Activated CD8-positive, alpha-beta T cell treated with anti-CD3 and anti-CD28 coated beads for 36 hours (primary cell): ENCODE measurements at regions not wholly inside any gene's neighbourhood (a gene's known extent, or its start where the extent isn't known, plus 50 kb on each side); places are given as distances from the start of the nearest gene placed in this dataset.

Experiments
- ATAC-seq: fragments of 200-7000 bp; cut with Tn5 transposase; one replicate; pipeline ENCODE4 v1.10.0; 2021; ENCODE audit warnings: mild to moderate bottlenecking, moderate library complexity
- CTCF ChIA-PET: fragments of 350-600 bp; sonication (Branson Sonifier 250); formaldehyde crosslinking; loops from one replicate; lab custom pipeline; 2021; ENCODE audit warnings: antibody characterized with exemption; lab: Charles Lee
- POLR2A ChIA-PET: fragments of 350-600 bp; sonication (Branson Sonifier 250); formaldehyde crosslinking; loops from one replicate; lab custom pipeline; 2021; ENCODE audit warnings: antibody characterized with exemption; lab: Charles Lee
- DNase-seq: peaks from one replicate; pipeline ENCODE4 v3.0.0-alpha.2; 2020
- H3K27ac Mint-ChIP-seq: one replicate; pipeline ENCODE4 v1.8.0; 2021; ENCODE audit warnings: mild to moderate bottlenecking, mixed read lengths
- H3K27me3 Mint-ChIP-seq: one replicate; pipeline ENCODE4 v1.8.0; 2021; ENCODE audit warnings: mixed read lengths
- H3K36me3 Mint-ChIP-seq: one replicate; pipeline ENCODE4 v1.8.0; 2021; ENCODE audit warnings: low read depth, mixed read lengths
- H3K4me1 Mint-ChIP-seq: one replicate; pipeline ENCODE4 v1.8.0; 2021; ENCODE audit warnings: low read depth, mixed read lengths
- H3K4me3 Mint-ChIP-seq: one replicate; pipeline ENCODE4 v1.8.0; 2021; ENCODE audit warnings: mild to moderate bottlenecking, moderate library complexity, mixed read lengths
- H3K9me3 Mint-ChIP-seq: one replicate; pipeline ENCODE4 v1.8.0; 2021; ENCODE audit warnings: mixed read lengths
- intact Hi-C: fragments of 100-400 bp; cut with micrococcal nuclease; formaldehyde crosslinking; loops from one replicate; pipeline ENCODE4 v1.10.0; 2022
- TF ChIP-seq, protein P1 (sequence below): fragments of 200-600 bp; IDR thresholded peaks from one replicate; pipeline ENCODE4 v1.8.0; 2022; ENCODE audit warnings: antibody characterized with exemption, mild to moderate bottlenecking

DNA sequence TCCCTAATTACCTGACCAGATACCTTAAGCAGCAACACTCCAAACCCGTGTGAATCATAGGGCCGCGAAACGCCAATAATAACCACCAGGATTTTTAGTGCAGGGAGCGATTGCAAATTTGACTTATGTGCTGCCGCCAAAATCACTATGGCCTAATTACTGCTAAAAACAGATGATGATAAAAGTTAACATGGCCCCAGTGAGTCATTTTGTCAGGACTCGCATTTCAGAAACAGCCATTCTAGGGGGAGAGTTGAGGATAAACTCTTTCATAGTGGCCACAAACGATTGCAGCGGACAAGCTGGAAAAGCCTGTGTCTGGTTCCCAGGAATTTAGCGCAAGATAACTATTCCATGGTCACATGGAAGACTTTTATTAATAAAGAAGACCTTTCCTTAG is 103.4 kb downstream of the HLX start:
- ChIA-PET POLR2A (no interaction called here), CTCF (no interaction called here)
- TF ChIP-seq, protein P1, sequence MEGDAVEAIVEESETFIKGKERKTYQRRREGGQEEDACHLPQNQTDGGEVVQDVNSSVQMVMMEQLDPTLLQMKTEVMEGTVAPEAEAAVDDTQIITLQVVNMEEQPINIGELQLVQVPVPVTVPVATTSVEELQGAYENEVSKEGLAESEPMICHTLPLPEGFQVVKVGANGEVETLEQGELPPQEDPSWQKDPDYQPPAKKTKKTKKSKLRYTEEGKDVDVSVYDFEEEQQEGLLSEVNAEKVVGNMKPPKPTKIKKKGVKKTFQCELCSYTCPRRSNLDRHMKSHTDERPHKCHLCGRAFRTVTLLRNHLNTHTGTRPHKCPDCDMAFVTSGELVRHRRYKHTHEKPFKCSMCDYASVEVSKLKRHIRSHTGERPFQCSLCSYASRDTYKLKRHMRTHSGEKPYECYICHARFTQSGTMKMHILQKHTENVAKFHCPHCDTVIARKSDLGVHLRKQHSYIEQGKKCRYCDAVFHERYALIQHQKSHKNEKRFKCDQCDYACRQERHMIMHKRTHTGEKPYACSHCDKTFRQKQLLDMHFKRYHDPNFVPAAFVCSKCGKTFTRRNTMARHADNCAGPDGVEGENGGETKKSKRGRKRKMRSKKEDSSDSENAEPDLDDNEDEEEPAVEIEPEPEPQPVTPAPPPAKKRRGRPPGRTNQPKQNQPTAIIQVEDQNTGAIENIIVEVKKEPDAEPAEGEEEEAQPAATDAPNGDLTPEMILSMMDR: no peak
- no peaks in the 10 kb centered on the region for H3K9me3 Mint-ChIP-seq
- no peak overlapping the region for H3K27ac Mint-ChIP-seq
- ATAC-seq (no peak), DNase-seq (no peak)
- H3K36me3 Mint-ChIP-seq: no peaks in the 10 kb centered on the region
- intact Hi-C loops: no loop called here
- H3K4me1 Mint-ChIP-seq: no peaks in the 10 kb centered on the region
- H3K4me3 Mint-ChIP-seq: no peak overlapping the region
- no peaks in the 10 kb centered on the region for H3K27me3 Mint-ChIP-seq

DNA sequence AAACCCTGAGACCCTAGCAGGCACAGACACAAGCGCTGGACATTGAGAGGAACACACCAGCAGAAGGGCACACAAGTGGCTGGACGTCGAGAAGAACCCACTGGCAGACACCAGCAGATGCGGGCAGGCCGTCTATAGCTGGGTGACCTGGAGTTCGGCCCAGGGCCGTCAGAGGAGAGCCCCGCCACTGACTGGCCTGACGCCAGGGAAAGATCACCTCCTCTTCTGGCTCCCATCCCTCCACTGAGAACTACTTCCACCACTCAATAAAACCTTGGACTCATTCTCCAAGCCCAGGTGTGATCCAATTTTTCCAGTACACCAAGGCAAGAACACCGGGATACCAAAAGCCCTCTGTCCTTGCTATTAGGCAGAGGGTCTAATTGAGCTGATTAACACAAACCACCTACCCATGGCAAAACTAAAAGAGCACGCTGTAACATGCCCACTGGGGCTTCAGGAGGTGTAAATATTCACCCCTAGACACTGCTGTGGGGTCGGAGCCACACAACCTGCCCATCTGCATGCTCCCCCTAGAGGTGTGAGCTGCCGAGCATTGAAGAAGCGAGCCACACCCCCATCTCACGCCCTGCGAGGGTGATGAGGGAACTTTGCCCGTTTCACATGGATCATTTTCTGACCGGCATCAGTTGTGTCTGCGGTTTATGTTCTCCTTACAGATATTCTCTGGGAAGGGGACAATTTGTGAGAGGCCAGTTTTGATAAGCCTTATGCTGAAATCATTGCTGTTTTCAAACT is 104.8 kb downstream of the HLX start:
- no peak overlapping the region for H3K4me3 Mint-ChIP-seq

DNA sequence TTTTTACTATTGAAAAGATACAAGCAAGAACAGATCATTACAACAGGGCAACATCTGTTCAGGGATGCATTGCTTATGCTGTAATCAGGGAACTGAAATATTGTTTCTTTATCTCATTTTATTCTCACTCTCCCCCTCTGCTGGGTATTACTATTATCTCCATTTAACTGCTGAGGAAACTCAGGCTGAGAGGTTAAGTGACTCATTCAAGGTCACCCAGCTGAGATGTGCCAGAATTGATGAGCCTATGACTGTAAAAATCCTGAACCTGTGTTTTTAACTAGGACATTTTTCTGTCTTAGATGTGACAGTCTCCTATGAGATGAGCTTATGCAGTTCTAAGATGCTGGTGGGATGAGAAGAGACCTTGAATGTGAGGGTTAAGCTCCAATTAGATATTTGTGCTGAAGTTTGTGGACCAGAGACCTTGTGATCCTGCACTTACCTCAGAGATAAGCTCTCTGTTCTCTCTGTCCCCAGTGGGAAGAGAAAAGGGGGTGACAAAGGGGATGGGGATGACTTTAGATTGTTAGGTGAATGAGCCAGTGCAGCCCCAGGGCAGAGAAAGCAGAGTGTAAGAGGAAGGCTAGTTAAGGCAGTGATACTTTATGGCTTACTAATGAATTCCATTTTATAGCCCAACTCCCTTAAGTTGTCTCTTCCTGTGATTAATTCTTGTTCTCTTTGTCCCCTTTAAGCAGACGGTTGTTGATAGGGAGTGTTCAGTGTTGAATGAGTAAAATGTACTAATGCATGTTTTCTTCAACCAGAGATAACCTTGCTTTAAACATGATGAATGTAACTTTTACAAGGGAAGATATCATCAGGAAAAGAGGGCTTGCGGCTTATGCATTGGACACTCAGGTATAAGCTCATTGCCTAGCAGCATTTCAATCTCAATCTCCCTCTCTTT is 111.4 kb downstream of the HLX start:
- Mint-ChIP-seq H3K36me3 (no peaks in the 10 kb centered on the region), H3K4me1 (no peaks in the 10 kb centered on the region), H3K9me3 (no peaks in the 10 kb centered on the region), H3K27ac (no peak overlapping the region), H3K4me3 (no peak overlapping the region), H3K27me3 (peaks cover 3% of the 10 kb centered on the region)
- intact Hi-C loops: no loop called here
- DNase-seq (no peak), ATAC-seq (no peak)
- TF ChIP-seq, protein P1: no peak
- ChIA-PET CTCF (no interaction called here), POLR2A (no interaction called here)

More for the DNA sequence above, 104.8 kb downstream of the HLX start:
- TF ChIP-seq, protein P1: no peak
- intact Hi-C loops: no loop called here
- peaks cover 3% of the 10 kb centered on the region for H3K27me3 Mint-ChIP-seq
- CTCF ChIA-PET: no interaction called here
- POLR2A ChIA-PET: no interaction called here
- H3K36me3 Mint-ChIP-seq: no peaks in the 10 kb centered on the region
- ATAC-seq: no peak
- H3K27ac Mint-ChIP-seq: no peak overlapping the region
- no peaks in the 10 kb centered on the region for H3K9me3 Mint-ChIP-seq
- no peak for DNase-seq
- no peaks in the 10 kb centered on the region for H3K4me1 Mint-ChIP-seq

DNA sequence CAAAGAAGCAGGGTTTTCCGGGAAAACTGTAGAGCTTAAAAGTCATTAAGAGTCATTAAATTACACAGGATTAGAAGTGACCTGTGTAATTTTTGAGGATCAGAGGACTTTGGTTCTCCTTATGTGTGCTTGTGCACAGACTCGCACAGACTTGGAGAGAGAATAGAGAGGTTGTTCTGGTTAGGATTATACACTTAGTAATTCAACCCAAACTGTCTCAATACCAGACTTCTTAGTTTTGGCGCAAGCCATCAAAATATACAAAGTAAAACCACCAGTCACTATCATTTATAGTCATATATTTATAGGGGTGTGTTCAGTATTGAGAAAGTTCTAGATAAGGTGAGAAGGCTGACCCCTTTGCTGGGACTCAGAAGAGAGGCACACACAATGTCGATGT is 112.3 kb downstream of the HLX start:
- no peak overlapping the region for H3K4me3 Mint-ChIP-seq
- no peaks in the 10 kb centered on the region for H3K4me1 Mint-ChIP-seq
- ChIA-PET CTCF (no interaction called here), POLR2A (no interaction called here)
- no peaks in the 10 kb centered on the region for H3K36me3 Mint-ChIP-seq
- TF ChIP-seq, protein P1: no peak
- ATAC-seq (no peak), DNase-seq (no peak)
- peaks cover 3% of the 10 kb centered on the region for H3K27me3 Mint-ChIP-seq
- intact Hi-C loops: no loop called here
- no peak overlapping the region for H3K27ac Mint-ChIP-seq
- no peaks in the 10 kb centered on the region for H3K9me3 Mint-ChIP-seq
